GM18499 (cell line): ENCODE measurements at regions not wholly inside any gene's neighbourhood (a gene's known extent, or its start where the extent isn't known, plus 50 kb on each side); places are given as distances from the start of the nearest gene placed in this dataset.
"Not testable (repeated sequence)": the region's sequence is repeated elsewhere in the genome, so short reads cannot be mapped to it uniquely, and the experiment has no call there.

ENCODE experiments used
- ATAC-seq: cut with Tn5 transposase; IDR thresholded peaks from one replicate; pipeline ENCODE4 v1.9.1; 2021; ENCODE audit warnings: moderate number of reproducible peaks; ENCODE audit not compliant: insufficient read depth, unreplicated experiment

DNA sequence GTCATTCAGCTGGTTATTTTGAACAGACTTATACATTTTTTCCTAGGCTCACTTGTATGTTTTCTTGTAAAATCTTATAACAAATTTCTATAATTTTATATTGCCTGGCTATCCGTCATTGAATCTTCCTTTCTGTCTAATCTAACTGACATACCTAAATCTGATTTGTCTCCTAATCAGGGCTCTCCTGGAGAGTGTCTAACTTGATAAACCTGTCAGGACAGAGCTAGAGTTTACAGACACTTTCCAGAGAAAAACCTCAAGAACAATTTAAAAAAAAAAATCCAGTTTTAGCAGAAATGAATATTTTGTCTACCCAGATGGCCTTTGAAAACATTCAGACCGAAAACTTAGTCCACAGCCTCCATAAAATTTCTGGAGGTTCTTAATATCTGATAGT, 1305.8 kb downstream of the ROBO1 start:
- ATAC-seq = no peak

GRCh38 chr3:78476076-78476475, 1291.7 kb downstream of the ROBO1 start:
- ATAC-seq = no peak

GRCh38 chr3:78481050-78481449, 1286.7 kb downstream of the ROBO1 start:
- ATAC-seq = no peak

DNA sequence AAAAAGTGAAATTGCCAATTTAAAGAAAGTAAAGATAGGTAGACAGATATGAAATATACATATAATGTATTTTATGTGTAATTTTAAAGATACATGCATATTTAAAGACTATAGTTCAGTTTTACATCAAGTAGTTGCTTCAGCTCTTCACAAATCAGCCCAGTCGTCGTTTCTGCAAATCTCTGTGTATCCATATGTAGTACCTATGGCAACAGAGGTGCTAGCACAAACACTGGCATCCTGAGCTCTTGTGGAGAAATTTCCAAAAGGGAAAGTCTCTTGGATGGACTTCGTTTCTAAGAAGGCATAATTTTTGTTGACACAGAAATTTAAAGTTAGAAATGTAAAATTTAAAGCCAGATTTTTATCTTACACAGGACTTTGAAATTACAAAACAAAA, 1284.7 kb downstream of the ROBO1 start:
- ATAC-seq = no peak

- ATAC-seq = no peak
These were observed 1272.9 kb downstream of the ROBO1 start for GRCh38 chr3:78494851-78495250.

DNA sequence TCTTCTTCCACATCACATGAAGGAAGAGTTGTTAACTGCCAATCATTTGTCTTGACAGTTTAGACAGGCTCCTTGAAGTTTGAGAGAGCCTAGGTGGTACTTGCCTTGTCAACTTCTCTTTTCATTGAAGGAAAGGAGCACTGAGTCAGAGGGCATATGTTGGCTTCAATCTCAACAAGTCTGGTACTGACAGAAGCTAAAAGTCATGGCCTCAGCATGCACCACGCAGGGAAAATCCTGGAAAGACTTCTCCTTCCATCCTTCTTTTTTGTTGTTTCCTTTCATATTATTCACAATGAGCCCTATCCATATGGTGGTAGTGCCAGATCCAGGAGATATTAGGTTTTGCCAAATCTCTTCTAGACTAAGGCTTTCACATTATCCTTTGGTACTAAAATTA, 1272.5 kb downstream of the ROBO1 start:
- no peak for ATAC-seq

DNA sequence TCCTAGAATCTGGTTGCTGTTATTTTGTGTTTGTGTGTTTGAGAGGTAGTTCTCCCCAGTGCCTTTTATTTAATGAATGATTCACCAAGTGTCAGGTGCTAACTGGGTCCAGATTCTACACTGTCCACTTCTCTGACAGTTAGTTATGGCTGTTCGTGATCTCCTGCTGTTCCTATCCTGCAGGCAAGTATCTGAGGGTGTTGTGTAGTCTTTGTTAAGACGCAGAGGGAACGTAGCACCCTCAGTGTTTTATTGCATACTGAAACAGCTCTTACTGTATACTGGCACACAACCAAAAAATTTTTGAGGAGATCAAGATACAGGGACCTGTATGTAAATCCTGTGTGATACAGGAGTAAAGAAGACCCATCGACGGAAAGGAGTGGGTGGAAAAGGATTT, 1271.3 kb downstream of the ROBO1 start:
- ATAC-seq = no peak

GRCh38 chr3:78497021-78497420, 1270.8 kb downstream of the ROBO1 start:
- no peak for ATAC-seq

DNA sequence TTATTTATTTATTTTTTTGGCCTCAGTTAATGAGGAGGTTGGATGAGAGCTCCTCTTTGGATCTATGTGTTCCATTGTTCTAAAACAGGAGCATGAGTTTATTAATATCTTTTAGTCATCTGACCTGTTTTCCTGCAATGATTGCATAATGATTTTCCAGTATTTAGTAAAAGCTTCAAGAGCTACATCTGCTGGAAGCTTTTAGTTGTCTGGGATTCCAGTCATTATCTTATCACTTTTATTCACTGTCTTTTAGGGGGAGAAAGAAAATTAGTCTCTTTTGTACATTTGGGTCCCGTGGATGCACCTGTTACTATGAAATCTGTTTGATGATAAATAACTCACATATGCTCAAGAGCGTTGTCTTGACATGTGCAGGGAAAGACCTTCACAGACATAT, 1270.0 kb downstream of the ROBO1 start:
- ATAC-seq = no peak

GRCh38 chr3:78506061-78506460, 1261.7 kb downstream of the ROBO1 start:
- no peak for ATAC-seq

GRCh38 chr3:78506581-78507195, 1261.1 kb downstream of the ROBO1 start:
- ATAC-seq = no peak

- ATAC-seq = no peak
These were observed 1260.4 kb downstream of the ROBO1 start for GRCh38 chr3:78507196-78507984.

DNA sequence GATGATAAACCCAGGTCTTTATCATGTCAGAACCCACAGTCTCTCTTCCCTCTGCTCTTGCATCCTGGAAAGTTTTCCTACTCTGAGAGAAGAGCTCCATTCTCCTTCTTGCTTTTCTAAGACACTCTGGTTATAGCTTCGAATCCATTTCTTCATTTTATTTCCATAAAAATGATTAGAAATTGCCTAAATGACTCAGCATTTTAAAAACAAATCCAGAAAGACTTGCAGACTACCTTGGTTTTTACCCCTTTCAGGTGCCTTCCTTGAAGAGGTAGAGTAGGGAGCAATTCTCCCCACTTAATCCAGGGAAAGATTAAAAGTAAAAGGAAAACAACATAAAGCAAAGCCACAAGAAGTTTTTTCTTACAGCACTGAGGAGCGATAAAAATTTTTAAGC, 1256.0 kb downstream of the ROBO1 start:
- ATAC-seq = no peak

GRCh38 chr3:78512786-78513185, 1255.0 kb downstream of the ROBO1 start:
- not testable (repeated sequence) for ATAC-seq

GRCh38 chr3:78516437-78516836, 1251.4 kb downstream of the ROBO1 start:
- no peak for ATAC-seq

- no peak for ATAC-seq
These were observed 1250.9 kb downstream of the ROBO1 start for GRCh38 chr3:78516937-78517336.

DNA sequence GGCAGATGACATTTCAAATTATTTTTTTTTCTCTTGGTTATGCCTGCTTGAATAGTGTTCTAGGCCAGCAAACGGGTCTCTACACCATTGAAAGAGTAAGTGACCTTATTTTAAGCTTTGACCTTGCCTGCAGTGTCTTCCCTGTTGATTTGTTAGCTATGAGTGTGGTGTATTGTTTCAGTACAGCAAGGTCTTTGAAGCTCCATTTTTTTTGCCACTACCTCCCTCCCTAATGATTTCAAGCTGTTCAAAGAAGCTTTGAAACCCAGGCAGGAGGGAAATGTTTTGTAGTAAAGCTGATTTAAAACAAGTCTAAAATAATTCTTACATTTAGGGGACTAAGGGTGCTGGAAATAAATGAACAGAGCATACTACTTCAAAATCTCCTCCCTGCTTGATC, 1249.8 kb downstream of the ROBO1 start:
- no peak for ATAC-seq

DNA sequence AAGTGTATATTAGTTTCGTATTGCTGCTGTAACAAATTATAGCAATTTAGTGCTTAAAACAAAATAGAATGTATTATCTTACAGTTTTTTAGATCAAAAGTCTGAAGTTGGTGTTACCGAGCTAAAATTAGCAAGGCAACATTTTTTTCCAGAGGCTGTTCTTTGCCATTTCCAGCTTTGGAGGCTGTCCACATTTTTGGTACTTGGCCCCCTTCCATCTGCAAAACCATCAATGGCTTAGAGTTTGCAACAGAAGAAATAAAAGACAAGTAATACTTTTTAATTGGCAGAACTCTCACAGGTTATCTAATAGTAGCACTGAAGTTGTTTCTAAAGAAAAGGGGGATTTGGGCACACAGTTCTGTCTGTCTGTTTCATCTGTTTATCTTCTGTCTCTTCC, 1248.5 kb downstream of the ROBO1 start:
- ATAC-seq = no peak

- ATAC-seq = no peak
These were observed 1238.2 kb downstream of the ROBO1 start for GRCh38 chr3:78529601-78530000.

DNA sequence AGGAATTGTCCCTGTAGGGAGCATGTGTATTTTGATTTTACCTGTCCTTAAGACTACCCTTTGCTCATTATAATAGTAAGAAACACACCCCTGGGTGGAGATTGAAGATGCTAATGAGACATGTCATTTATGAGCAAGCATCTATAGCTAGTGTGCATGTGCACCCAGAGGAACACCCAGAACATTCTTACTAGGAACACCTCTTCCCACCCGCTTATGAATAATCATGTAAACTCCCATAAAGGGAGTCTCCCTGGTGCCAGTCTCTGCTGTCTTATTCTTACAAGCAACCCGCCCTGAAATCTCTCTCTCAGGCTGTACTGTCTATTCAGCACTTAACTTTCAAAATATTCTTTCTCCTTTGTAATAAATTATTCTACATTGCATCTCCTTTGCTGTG, 1227.3 kb downstream of the ROBO1 start:
- no peak for ATAC-seq

- ATAC-seq = no peak
These were observed 1222.0 kb downstream of the ROBO1 start for GRCh38 chr3:78545827-78546226.
